Left renal pelvis (tissue), 4 donors: ENCODE measurements at regions not wholly inside any gene's neighbourhood (a gene's known extent, or its start where the extent isn't known, plus 50 kb on each side); places are given as distances from the start of the nearest gene placed in this dataset.

ENCODE experiments used
- DNase-seq, 4 donors: peaks; one replicate each; pipeline ENCODE4 v3.0.0-alpha.2; 2013; ENCODE audit warnings: low read depth in 4 of 4, low spot score in 3 of 4

DNA sequence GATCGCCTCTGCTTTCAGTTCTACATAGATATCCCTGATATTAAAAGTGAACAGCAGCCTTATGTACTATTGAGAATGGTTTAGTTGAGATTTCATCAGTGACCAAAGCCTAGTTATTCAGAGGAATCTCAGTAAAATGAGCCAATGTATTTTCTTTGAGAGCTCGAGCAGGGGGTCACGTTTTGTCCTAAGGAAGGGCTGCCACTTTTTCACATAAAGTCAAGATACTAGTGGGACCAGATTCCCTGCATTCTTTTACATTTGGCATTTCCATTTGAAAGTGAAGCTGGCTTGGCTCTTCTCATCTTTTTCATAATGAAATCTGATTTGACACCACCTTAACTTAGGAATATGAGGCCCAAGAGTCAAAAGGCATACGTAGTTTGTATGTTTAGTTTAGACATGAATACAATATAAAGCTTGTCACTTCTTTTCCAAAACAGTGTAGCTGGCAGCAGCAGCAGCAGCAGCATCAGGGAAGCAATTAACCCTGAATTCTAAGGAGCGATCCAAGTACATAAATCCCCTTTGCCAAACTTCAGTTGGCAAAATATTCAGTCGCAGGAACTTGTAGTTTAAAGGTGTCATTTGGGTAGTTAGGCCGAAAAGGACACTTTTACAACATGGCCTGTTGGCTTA, 1752.2 kb upstream of the PCDH20 start:
- DNase-seq = no peak

DNA sequence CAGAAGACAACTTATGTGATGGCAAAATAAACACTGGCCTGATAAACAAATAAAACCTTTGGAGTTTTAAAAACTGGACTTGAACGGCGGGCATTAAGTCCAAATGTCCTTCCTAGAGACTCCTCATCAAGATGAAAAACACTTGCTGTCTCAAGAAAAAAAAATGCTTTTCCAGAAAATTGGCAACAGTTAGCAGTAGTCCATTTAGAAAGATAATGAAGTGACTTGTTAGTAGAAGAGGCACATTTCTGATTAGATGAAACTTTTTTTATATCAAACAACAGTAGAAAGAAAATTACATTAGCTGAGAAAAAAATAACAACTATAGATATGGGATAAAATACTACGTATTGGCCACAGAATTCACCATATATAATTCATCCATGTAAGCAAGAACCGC, 1750.7 kb upstream of the PCDH20 start:
- DNase-seq = no peak

DNA sequence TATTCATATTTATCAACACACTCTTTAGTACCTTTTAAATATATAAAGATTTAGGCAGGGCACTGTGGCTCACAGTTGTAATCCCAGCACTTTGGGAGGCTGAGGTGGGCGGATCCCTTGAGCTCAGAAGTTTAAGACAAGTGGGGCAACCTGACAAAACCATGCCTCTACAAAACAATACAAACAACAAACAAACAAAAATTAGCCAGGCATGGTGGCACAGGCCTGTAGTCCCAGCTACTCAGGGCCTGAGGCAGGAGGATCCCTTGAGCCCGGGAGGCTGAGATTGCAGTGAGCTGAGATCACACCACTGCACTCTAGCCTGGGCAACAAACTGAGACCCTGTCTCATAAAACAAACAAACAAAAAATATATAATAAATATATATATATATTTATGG, 1748.3 kb upstream of the PCDH20 start:
- no peak for DNase-seq

DNA sequence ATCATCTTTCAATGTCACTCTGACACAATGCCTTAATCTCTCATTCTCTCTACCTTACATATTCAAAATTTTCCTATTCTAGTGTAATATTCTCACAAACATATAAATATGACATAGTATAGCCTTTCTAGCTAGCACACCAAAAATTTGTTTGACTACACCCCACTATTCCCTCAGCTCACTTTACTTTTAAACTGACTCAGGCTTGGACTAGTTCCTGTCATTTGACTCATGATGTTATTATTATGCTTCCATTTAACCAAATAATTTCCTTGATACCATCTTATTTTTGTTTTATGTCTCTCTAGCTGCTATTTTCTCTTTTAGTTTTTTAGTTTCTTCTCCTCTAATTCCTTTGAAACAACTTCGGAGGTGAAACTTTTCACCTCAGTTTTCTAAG, 1745.6 kb upstream of the PCDH20 start:
- DNase-seq = no peak

DNA sequence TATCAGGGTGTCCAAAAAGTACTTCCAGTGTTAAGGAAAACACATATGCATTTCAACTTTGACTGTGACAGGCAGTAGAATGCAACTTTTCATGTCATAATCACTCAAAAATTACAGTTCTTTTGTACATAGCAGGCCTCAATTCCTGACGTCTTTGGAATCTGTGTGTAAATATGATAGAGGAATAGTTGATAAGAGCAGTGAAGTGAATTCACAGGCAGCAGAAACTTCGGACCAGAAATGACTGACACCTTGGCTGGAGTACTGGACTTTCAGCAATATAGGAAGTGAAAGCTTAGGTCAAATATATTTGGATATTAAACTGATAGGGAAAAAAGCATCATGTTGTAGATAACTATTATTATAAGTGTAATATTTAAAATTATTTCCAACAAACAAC, 1741.2 kb upstream of the PCDH20 start:
- no peak for DNase-seq

DNA sequence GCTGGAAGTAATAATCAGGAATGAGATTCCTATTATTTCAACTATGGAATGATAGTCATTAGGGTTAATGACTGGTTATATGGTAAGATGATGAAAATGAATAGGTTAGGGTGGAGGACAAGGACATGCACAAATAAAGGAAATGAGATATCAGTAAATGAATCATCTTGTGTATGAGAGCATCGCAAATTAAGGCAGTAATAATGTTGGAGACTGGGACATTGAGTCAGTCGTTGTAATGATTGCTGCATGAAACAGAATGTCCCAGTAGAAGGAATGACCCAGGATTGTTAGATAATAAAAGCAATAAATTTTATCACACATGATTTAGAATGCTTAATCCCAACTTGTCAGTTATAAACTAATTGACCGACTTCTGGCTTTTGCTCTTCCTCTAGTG, 1733.7 kb upstream of the PCDH20 start:
- no peak for DNase-seq

DNA sequence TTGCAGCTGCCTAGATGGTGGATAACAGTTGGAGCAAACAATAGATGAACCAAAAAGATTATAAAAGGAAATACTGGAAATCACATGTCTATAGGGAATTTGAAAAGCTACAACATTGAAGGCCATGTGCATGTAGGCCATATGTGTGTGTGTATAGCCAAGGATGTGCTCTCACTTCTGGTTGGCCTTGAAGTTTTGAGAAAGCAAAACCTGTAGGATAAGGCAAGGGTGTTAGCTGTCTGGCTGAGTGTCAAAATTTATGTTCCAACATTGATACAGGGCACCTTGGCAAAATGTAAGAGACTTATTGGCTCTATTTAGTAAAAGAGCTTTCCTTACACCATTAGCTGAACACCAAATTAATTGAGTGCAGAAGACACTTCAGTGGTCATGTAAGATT, 1723.6 kb upstream of the PCDH20 start:
- DNase-seq = no peak

DNA sequence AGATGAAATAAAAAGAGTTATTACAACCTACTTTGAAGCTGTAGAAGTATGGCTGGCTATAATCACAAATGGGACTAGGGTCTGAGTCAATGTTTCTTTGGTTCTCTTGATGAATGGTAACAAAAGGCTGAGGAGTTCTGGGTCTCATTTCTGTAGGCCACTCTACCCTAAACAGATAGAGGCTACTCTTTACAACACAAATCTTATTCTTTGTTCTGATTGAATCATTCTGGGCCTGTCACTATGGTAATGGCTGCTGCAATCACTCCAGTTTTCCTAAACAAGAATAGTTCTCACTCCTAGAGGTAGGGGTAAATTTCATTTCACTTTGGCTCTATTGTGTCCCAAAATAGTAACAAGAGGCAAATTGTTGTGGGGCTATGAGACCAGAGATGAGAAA, 1714.3 kb upstream of the PCDH20 start:
- no peak for DNase-seq

DNA sequence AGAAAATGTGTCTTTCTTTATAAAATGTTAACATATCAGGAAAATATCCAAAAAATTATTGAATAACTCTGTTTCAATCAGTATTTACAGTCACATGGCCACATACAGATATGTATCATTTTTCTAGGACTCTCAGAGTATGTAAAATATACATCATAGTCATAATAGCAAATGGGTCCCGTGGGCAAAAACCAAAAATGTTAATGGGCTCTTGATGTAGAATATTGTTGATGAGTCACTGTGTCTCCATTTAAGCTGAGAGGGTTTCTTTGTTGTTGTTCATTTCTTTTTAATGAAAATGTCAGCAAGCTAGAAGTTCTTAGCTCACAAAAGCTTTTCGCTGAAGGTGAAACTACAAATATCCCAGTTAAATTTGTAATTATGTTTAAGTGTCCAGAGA, 1713.1 kb upstream of the PCDH20 start:
- DNase-seq = no peak

DNA sequence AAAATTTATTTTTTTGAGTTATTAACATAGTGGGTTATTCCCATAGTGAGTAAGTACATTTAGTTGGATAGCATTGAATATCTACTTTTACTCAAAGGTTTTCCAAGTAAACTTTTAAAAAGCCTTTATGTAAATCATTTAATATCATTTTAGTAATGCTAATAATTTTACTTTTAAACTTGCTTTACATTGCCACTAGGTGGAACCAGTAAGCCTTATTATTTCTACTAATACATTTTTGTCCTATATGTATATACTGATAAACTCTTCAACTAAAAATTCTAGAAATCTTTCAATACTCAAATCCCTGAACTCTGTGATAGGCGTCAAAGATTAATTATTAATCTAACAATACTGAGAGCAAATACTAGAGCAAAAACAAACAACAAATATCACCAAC, 1709.2 kb upstream of the PCDH20 start:
- no peak for DNase-seq

DNA sequence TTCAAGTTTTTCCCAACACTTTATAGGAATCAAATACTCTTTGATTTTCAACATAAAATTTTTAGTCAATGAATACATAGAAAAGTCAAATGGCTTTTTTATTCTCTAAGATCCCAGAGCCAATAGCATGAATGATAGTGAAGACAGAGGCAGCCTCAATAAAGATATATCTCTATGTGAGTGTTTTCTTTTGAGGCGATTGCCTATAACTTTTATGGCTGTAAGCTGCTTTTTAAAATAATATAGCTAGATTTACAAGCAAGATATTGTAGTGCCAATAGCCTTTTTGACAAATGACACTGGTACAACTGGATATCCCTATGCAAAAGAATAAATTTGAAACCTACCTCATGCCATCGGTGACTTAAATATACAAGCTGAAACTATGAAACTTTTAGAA, 1705.2 kb upstream of the PCDH20 start:
- DNase-seq = no peak

DNA sequence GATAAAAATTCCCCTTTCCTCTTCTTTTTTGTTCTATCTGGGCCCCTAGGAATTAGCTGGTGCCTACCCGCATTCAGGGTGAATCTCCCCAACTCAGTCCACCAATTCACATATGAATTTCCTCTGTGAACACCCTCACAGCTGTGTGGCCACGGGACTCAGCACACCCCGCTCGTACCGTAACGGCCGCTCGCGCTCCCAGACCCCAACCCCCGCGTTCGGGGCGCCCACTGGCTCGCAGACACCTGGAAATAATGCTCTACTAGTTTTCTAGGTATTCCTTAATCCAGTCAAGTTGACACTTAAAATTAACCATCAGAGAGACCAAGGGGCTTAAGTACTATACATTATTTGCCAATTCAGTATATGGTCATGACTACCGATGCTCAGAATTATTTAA, 1702.1 kb upstream of the PCDH20 start:
- DNase-seq = no peak

DNA sequence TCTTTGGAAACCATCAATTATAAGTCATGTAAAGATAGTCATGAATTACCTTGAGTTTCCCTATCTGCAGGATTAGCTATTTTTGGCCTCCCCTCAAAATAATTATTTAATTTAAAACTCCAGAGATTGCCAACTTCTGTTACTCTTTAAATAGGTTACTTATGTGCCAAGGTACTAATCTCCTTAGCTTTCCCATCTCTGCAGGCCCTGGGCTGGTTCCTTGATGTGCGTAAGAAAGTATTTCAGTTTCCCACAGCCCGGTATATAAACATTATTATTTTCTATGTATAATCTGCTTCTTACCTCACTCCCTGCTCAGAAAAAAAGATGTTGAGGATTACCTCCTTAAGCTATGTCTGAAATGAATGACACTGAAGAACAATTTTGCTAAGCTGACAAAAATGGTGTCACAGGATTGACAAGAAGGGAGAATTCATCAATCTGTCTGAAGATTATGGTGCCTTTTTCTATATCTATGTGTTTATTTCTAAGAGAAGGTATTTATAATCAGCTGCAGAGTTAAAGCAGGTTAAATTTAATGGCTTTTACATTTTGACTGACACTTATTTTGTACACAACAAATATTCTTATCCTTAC, 1697.2 kb upstream of the PCDH20 start:
- no peak for DNase-seq

DNA sequence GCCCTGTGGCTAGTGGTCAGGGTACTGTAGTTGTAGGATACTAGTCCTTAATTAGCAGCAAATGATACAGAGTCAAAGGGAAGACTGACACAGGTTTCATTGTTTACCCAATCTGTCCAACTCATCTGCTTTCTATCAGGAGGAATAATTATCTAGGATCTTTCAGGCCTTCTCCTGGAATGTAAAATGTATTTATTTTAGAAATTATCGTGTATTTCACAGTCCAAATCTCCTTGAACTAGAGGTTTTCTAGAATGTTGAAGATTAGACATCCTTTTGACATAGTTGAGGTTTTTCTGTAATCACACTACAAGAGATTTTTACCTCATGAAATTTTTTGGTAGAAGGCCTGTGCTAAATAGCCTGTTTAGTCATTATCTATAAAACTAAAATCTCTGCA, 1694.8 kb upstream of the PCDH20 start:
- no peak for DNase-seq

DNA sequence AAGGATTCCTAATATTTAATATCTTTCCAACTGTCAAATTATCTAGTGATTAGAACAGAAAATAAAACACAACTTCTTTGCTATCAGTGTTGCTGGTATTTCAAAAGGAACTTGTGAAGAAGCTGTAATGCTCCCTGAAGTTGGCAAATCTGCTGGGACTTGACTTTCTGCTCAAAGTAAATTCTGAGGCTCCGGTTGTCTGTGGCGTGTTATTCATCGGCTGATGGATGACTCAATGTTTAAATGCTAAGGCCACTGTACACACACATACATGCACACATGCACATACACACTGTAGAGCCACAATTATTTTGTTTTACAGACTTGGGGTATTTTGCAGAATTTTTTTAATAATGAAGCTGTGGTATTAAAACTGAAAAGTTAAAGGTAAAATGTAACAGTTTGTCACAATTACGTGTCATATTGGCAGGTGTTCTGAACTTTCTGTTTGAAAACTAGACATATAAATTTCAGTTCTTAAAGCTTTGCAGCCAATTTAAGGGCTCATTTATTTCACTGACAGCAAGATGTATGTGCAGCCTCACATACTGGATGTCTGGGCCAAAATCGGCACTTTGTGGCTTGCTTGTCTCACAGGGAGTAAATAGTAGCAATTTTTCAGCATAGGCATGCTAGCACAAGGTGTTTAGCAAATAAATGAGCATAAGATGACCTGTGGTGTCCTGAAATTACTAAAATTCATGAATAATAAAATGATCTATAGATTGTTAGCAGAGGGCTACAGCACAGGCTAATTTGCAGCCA, 1691.7 kb upstream of the PCDH20 start:
- DNase-seq = peak in 1 of 4 donors; percentile 9

DNA sequence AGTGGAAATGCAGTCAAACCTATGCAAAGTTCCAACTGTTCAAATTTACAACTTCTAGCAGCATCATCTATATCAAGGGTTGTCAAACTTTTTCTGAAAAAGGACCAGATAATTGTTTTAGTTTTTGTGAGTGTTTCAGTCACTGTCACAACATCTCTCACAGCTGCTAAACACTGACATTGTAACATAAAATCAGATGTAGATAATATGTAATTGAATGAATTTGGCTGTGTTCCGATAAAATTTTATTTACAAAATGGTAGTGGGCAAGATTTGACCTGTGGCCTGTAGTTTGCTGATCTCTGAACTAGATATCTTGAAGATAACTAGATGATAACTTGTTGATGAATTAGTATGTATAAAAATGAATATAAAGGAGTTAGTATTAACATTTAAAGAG, 1679.1 kb upstream of the PCDH20 start:
- DNase-seq = no peak

DNA sequence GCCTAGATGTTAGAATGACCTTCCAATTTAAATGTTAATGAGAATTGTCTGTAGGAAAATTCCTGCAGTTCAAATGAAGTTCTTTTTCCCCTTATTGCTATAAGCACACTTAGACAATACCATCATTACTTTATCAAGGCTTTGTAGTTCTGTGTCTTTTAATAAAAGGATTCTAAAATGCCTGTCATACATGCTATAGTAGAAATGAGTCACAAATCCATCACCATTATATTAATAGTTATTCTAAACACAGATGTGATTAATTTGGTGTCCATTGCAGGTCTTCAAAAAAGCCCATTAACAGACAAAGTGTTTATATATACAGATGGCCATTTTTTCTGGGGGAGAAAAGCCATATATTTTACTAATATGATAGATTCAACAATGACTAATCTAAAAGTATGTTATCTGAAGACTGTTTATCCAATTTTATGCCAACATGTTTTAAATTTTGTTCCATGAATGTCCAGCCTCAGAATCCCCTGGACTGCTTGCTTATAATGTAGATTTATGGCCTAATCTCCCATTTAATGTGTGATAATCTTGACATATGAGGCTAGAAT, 1678.3 kb upstream of the PCDH20 start:
- DNase-seq = no peak

DNA sequence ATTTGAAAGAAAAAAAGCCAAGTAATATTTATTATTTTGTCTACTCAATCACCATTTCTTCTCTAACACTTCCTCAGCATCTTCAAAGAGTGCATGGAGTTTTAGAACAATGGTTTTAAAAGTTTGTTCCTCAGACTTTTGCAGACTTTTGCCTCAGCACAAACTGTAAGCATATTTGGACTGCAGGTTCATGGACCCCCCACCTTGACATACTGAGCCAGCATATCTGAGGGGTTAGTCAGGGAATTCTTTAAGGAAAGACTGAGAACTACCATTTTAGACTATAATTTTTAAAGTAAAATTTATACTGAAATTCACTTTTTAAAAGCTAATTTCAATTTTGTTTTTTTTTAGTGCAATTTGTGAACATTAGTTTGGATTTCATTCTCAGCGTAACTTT, 1676.8 kb upstream of the PCDH20 start:
- no peak for DNase-seq

DNA sequence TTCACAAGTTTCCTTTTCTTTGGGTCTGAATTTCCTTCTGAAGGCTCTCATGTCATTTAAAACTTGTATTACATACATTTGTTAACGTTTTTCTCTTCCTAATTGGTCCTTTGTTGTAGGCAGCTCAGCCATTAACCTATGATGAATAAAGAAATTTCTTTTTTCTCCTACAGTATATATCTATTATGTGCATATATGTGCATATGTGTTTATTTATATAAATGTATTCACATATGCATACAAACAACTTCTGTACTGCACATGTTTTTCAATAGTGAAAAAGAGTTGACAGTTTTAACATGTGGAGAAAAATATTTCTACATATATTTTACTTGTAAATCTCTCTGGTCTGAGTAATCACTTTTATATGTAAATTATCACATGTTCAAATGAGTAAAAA, 1674.9 kb upstream of the PCDH20 start:
- no peak for DNase-seq

DNA sequence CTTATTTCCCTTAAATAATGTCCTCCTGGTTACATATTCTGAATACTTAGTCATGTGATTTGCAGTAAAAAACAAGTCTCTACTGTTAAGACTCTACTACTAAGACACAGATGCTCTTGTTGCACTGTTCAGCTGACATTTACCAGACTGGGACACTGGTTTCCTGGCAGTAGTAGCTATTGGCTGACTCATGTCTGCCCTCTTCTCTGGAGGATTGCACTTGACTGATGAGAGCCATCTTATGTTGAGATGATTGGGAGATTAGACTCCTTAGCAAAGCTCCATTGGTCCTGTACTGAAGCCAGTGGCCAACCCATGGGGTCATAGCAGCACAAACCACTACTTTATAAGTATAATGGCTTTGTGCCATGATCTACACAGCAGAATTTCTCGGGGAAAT, 1672.6 kb upstream of the PCDH20 start:
- DNase-seq = no peak

DNA sequence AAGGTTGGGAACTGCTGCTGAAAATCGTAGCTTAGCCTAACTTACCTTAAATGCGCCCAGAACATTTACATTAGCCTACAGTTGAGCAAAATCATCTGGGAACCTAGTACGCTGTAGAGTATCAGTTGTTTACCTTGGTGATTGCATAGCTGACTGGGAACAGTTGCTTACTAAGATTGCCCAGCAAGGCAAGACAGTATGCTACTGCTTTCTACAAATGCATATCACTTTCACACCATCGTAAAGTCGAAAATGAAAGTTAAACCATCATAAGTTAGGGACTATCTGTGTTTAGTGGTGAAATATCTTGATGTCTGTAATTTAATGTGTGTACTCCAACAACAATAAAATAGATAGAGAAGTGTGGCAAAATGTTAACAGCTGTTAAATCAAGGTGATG, 1670.6 kb upstream of the PCDH20 start:
- DNase-seq = no peak

DNA sequence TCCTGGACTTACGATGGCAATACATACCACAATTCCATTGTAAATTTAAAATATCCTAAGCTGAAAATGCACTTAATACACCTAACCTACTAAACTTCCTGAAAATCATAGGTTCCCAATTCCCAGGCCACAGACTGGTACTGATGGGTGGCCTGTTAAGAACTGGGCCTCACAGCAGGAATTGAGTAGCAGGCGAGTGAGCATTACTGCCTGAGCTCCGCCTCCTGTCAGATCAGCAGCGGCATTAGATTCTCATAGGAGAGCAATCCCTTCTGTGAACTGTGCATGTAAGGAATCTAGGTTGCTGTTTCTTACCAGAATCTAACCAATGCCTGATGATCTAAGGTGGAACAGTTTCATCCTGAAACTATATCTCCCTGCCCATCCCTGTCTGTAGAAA, 1670.2 kb upstream of the PCDH20 start:
- no peak for DNase-seq
